ENCODE measurements at regions not wholly inside any gene's neighbourhood (a gene's known extent, or its start where the extent isn't known, plus 50 kb on each side); places are given as distances from the start of the nearest gene placed in this dataset.
"Not testable (repeated sequence)": the region's sequence is repeated elsewhere in the genome, so short reads cannot be mapped to it uniquely, and the experiment has no call there.

DNA sequence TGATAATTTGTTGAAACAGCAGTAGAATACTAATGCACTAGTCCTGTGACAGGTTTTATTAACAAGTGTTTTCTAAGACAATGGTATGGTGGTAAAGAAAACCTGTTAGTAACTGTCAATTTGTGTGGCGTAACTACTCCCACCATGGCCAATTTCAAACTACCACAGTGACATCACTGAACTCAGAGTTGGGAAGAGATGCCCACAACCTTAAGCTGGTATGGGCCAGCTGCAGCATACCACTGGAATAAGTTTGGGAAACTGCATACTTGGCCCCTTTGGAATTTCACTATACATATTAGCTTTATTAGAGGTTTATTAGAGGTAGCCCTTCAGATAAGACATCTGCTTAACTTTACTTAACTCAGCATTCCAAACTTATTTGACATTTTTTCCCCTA lies 419.4 kb downstream of the NDFIP2 start:
- no peak for TF ChIP-seq CTCF (IDR thresholded peaks at IDR 0.05; ENCODE audit: low read depth, low read length)
- H3K4me3 ChIP-seq (ENCODE audit: low read depth, low read length) = no peak overlapping the region

DNA sequence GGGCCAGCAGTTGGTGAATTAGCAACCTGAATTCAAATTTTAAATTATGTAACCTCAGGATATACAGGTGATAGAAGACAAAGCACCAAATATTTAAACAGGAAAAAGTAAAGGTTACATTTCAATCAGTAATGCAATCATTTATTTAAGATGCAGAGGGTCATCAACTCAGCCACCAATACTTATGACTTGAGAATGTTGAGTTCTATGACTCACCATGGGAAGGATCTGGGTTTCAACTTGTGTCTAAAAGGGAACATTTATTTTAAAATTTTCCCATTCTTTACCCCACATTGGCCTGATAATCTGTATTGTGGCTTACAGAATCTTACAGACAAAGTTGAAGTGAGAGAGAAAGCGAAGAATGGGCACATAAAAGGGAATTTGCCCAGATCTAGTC lies 418.0 kb downstream of the NDFIP2 start:
- no peak overlapping the region for H3K4me3 ChIP-seq (ENCODE audit: low read depth, low read length)
- TF ChIP-seq CTCF (IDR thresholded peaks at IDR 0.05; ENCODE audit: low read depth, low read length) = no peak

GRCh38 chr13:79898202-79898826 lies 417.4 kb downstream of the NDFIP2 start:
- no peak overlapping the region for H3K4me3 ChIP-seq (ENCODE audit: low read depth, low read length)
- no peak for TF ChIP-seq CTCF (IDR thresholded peaks at IDR 0.05; ENCODE audit: low read depth, low read length)

DNA sequence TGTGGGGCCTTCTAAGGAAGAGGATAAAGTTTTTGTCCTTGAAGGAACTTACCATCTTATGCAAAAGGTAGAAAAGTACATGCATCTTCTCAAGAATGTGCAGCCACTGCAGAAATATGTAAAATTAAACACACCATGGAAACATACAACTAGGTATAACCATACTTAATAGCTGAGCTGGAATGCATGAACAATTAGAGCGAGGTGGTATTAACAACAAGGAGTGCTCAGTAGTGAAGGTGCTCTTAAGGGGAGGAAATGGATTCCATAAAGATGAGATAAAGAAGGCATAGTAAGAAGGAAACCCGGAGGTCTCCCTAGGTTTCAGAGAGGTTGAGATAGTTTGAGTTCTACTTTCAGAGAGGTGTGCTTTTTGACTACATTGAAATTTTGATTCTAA lies 415.9 kb downstream of the NDFIP2 start:
- TF ChIP-seq CTCF (IDR thresholded peaks at IDR 0.05; ENCODE audit: low read depth, low read length) = no peak
- H3K4me3 ChIP-seq (ENCODE audit: low read depth, low read length) = no peak overlapping the region

DNA sequence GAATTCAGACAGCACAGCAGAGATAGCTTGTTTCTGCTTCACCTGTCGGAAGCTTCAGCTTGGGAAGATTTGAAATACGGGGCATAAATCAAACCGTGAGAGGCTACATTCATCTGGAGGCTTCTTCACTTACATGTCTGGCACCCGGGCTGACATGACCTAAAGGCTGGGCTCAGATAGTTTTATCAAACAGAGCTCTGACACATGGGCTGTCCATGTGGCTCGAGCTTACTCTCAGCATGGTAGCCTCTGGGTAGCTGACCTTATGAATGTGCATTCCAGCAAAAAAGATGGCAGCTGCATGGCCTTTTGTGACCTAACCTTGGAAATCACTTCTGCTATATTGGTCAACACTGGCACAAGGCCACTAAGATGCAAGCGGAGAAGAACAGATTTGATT lies 414.5 kb downstream of the NDFIP2 start:
- no peak for TF ChIP-seq CTCF (IDR thresholded peaks at IDR 0.05; ENCODE audit: low read depth, low read length)
- H3K4me3 ChIP-seq (ENCODE audit: low read depth, low read length) = no peak overlapping the region

DNA sequence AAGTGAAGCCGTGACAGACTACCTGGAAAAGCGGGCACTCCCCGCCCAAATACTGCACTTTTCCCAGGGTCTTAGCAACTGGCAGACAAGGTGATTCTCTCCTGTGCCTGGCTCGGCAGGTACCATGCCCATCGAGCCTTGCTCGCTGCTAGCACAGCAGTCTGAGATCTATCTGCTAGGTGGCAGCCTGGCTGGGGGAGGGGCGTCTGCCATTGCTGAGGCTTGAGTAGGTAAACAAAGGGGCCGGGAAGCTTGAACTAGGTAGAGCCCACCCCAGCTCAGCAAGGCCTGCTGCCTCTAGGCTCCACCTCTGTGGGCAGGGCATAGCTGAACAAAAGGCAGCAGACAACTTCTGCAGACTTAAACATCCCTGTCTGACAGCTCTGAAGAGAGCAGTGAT lies 406.3 kb downstream of the NDFIP2 start:
- H3K4me3 ChIP-seq (ENCODE audit: low read depth, low read length) = not testable (repeated sequence)

- no peak overlapping the region for H3K4me3 ChIP-seq (ENCODE audit: low read depth, low read length)
- no peak for TF ChIP-seq CTCF (IDR thresholded peaks at IDR 0.05; ENCODE audit: low read depth, low read length)
Observed at GRCh38 chr13:79886601-79887000, 405.6 kb downstream of the NDFIP2 start.

- no peak for TF ChIP-seq CTCF (IDR thresholded peaks at IDR 0.05; ENCODE audit: low read depth, low read length)
- no peak overlapping the region for H3K4me3 ChIP-seq (ENCODE audit: low read depth, low read length)
Observed at GRCh38 chr13:79884890-79885289, 403.9 kb downstream of the NDFIP2 start.

Measured in WI38 (cell line).